ENCODE measurements at regions not wholly inside any gene's neighbourhood (a gene's known extent, or its start where the extent isn't known, plus 50 kb on each side); places are given as distances from the start of the nearest gene placed in this dataset.

GRCh38 chr19:31559494-31559893, 210.3 kb upstream of the TSHZ3 start:
- Mint-ChIP-seq H3K9me3 (ENCODE audit: unreplicated experiment) (no peaks in the 10 kb centered on the region), H3K4me1 (ENCODE audit: unreplicated experiment) (no peaks in the 10 kb centered on the region), H3K27me3 (ENCODE audit: unreplicated experiment) (no peaks in the 10 kb centered on the region), H3K36me3 (ENCODE audit: low read depth, unreplicated experiment) (peaks cover 5% of the 10 kb centered on the region), H3K27ac (ENCODE audit: unreplicated experiment) (no peak overlapping the region), H3K4me3 (ENCODE audit: unreplicated experiment) (no peak overlapping the region)
- TF ChIP-seq CTCF (IDR thresholded peaks at IDR 0.05; ENCODE audit: unreplicated experiment): no peak
- DNase-seq (ENCODE audit: low spot score): no peak

- Mint-ChIP-seq H3K27me3 (ENCODE audit: unreplicated experiment) (no peaks in the 10 kb centered on the region), H3K4me3 (ENCODE audit: unreplicated experiment) (no peak overlapping the region), H3K9me3 (ENCODE audit: unreplicated experiment) (no peaks in the 10 kb centered on the region), H3K4me1 (ENCODE audit: unreplicated experiment) (no peaks in the 10 kb centered on the region), H3K36me3 (ENCODE audit: low read depth, unreplicated experiment) (peaks cover 5% of the 10 kb centered on the region), H3K27ac (ENCODE audit: unreplicated experiment) (no peak overlapping the region)
- DNase-seq (ENCODE audit: low spot score): no peak
- TF ChIP-seq CTCF (IDR thresholded peaks at IDR 0.05; ENCODE audit: unreplicated experiment): no peak
Observed at GRCh38 chr19:31560086-31561060, 211.1 kb upstream of the TSHZ3 start.

GRCh38 chr19:31562966-31563612, 213.9 kb upstream of the TSHZ3 start:
- Mint-ChIP-seq H3K9me3 (ENCODE audit: unreplicated experiment) (peaks cover 4% of the 10 kb centered on the region), H3K36me3 (ENCODE audit: low read depth, unreplicated experiment) (peaks cover 5% of the 10 kb centered on the region), H3K4me3 (ENCODE audit: unreplicated experiment) (no peak overlapping the region), H3K27me3 (ENCODE audit: unreplicated experiment) (no peaks in the 10 kb centered on the region), H3K4me1 (ENCODE audit: unreplicated experiment) (no peaks in the 10 kb centered on the region), H3K27ac (ENCODE audit: unreplicated experiment) (no peak overlapping the region)
- no peak for DNase-seq (ENCODE audit: low spot score)
- no peak for TF ChIP-seq CTCF (IDR thresholded peaks at IDR 0.05; ENCODE audit: unreplicated experiment)

- Mint-ChIP-seq H3K27me3 (ENCODE audit: unreplicated experiment) (peaks cover 3% of the 10 kb centered on the region), H3K4me3 (ENCODE audit: unreplicated experiment) (no peak overlapping the region), H3K9me3 (ENCODE audit: unreplicated experiment) (peaks cover 4% of the 10 kb centered on the region), H3K36me3 (ENCODE audit: low read depth, unreplicated experiment) (no peaks in the 10 kb centered on the region), H3K27ac (ENCODE audit: unreplicated experiment) (no peak overlapping the region), H3K4me1 (ENCODE audit: unreplicated experiment) (no peaks in the 10 kb centered on the region)
- no peak for TF ChIP-seq CTCF (IDR thresholded peaks at IDR 0.05; ENCODE audit: unreplicated experiment)
- DNase-seq (ENCODE audit: low spot score): no peak
Observed at GRCh38 chr19:31567776-31568175, 218.5 kb upstream of the TSHZ3 start.

- Mint-ChIP-seq H3K9me3 (ENCODE audit: unreplicated experiment) (peaks cover 4% of the 10 kb centered on the region), H3K27me3 (ENCODE audit: unreplicated experiment) (peaks cover 3% of the 10 kb centered on the region), H3K4me3 (ENCODE audit: unreplicated experiment) (no peak overlapping the region), H3K27ac (ENCODE audit: unreplicated experiment) (no peak overlapping the region), H3K36me3 (ENCODE audit: low read depth, unreplicated experiment) (no peaks in the 10 kb centered on the region), H3K4me1 (ENCODE audit: unreplicated experiment) (no peaks in the 10 kb centered on the region)
- no peak for DNase-seq (ENCODE audit: low spot score)
- no peak for TF ChIP-seq CTCF (IDR thresholded peaks at IDR 0.05; ENCODE audit: unreplicated experiment)
Observed at GRCh38 chr19:31568724-31569123, 219.5 kb upstream of the TSHZ3 start.

Data from endothelial cell (in vitro differentiated cells).